Central memory CD8-positive, alpha-beta T cell (primary cell): ENCODE measurements at regions not wholly inside any gene's neighbourhood (a gene's known extent, or its start where the extent isn't known, plus 50 kb on each side); places are given as distances from the start of the nearest gene placed in this dataset.

Source experiments
- ATAC-seq: fragments of 150-1000 bp; cut with Tn5 transposase; replicated peaks from 2 replicates; pipeline ENCODE4 v1.10.0; 2022; ENCODE audit warnings: mild to moderate bottlenecking, moderate FRiP score, moderate number of reproducible peaks; ENCODE audit not compliant: poor library complexity, severe bottlenecking; ENCODE audit errors: extremely low read depth
- DNase-seq, 2 donors: peaks; one replicate each; pipeline ENCODE4 v3.0.0; 2021; ENCODE audit warnings: low spot score in 2 of 2
- H3K27ac Mint-ChIP-seq: one replicate; pipeline ENCODE4 v1.8.0; 2022; ENCODE audit warnings: low read depth, mild to moderate bottlenecking, moderate library complexity, mixed read lengths
- H3K27me3 Mint-ChIP-seq: one replicate; pipeline ENCODE4 v1.8.0; 2022; ENCODE audit warnings: mixed read lengths
- H3K36me3 Mint-ChIP-seq: one replicate; pipeline ENCODE4 v1.8.0; 2022; ENCODE audit warnings: mild to moderate bottlenecking, moderate library complexity, mixed read lengths; ENCODE audit not compliant: insufficient read depth
- H3K4me1 Mint-ChIP-seq: one replicate; pipeline ENCODE4 v1.8.0; 2022; ENCODE audit warnings: mixed read lengths
- H3K4me3 Mint-ChIP-seq: one replicate; pipeline ENCODE4 v1.8.0; 2022; ENCODE audit warnings: mild to moderate bottlenecking, moderate library complexity, mixed read lengths
- H3K9me3 Mint-ChIP-seq: one replicate; pipeline ENCODE4 v1.8.0; 2022; ENCODE audit warnings: mixed read lengths

- Mint-ChIP-seq H3K4me3 (no peak overlapping the region), H3K27me3 (no peaks in the 10 kb centered on the region), H3K36me3 (no peaks in the 10 kb centered on the region), H3K9me3 (peaks cover 27% of the 10 kb centered on the region), H3K27ac (no peak overlapping the region), H3K4me1 (no peaks in the 10 kb centered on the region)
- ATAC-seq (no peak), DNase-seq (no peak)
Measured at GRCh38 chr4:160981083-160981482, 1182.7 kb downstream of the FSTL5 start.

GRCh38 chr4:160983035-160983434, 1180.8 kb downstream of the FSTL5 start:
- Mint-ChIP-seq H3K27me3 (no peaks in the 10 kb centered on the region), H3K4me1 (no peaks in the 10 kb centered on the region), H3K9me3 (peaks cover 27% of the 10 kb centered on the region), H3K4me3 (no peak overlapping the region), H3K27ac (no peak overlapping the region), H3K36me3 (no peaks in the 10 kb centered on the region)
- DNase-seq (no peak), ATAC-seq (no peak)

DNA sequence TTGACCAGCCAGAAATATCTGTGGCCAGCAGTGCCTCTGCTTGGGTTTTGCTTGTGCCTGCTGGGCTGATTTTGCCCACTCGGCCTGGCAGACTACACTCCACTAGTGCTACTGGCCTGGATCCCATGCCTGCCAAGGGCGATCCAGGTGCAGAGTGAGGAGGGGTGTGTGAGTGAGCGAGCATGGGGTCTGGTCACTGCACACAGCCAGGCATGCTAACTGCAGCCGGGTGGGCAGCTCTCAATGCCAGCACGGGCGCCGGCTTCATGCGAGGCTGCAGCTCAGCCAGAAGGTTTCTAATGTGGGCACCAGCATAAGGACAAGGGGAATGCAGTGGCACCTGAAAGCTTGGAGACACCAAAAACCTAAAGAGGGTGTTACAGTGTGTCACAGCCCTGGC, 1161.4 kb downstream of the FSTL5 start:
- H3K36me3 Mint-ChIP-seq = no peaks in the 10 kb centered on the region
- H3K27me3 Mint-ChIP-seq = no peaks in the 10 kb centered on the region
- ATAC-seq = no peak
- H3K27ac Mint-ChIP-seq = no peak overlapping the region
- peaks cover 11% of the 10 kb centered on the region for H3K9me3 Mint-ChIP-seq
- H3K4me1 Mint-ChIP-seq = no peaks in the 10 kb centered on the region
- no peak overlapping the region for H3K4me3 Mint-ChIP-seq
- DNase-seq = no peak

DNA sequence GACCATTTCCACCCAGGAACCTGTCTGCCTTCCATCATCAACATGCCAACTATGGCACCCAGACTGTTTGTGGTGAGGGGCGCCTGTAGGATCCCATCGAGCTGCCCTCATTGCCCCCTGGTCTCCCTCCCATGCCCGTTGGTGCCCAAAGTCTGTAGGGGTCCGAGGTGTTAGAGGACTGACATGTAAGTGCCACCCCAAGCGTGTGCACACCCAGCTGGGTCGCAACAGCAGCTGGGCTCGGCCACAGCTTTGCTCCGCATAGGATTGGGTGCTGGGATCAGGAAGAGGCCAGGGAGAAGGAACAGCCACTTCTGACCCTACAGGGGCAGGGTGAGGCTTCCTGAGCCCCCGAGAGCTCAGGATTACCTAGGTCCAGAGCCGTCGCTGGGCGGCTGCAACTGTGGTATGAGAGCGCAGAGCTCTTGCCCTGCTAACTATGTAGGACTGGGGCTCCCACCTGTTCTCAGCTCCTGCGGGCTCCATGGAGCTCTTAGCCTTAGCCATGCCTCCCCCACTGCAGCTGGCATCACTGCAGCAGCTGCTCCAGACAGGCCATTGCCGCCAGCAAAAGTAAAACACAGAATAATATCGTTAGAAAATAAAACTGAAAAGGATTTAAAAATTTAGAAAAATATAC, 1160.3 kb downstream of the FSTL5 start:
- ATAC-seq (no peak), DNase-seq (no peak)
- H3K4me1 Mint-ChIP-seq = no peaks in the 10 kb centered on the region
- no peaks in the 10 kb centered on the region for H3K27me3 Mint-ChIP-seq
- no peak overlapping the region for H3K4me3 Mint-ChIP-seq
- peaks cover 1% of the 10 kb centered on the region for H3K36me3 Mint-ChIP-seq
- peaks cover 11% of the 10 kb centered on the region for H3K9me3 Mint-ChIP-seq
- no peak overlapping the region for H3K27ac Mint-ChIP-seq

GRCh38 chr4:161005746-161006145, 1158.1 kb downstream of the FSTL5 start:
- ATAC-seq (no peak), DNase-seq (no peak)
- Mint-ChIP-seq H3K4me1 (no peaks in the 10 kb centered on the region), H3K27ac (no peak overlapping the region), H3K36me3 (peaks cover 1% of the 10 kb centered on the region), H3K4me3 (no peak overlapping the region), H3K9me3 (peaks cover 11% of the 10 kb centered on the region), H3K27me3 (no peaks in the 10 kb centered on the region)

DNA sequence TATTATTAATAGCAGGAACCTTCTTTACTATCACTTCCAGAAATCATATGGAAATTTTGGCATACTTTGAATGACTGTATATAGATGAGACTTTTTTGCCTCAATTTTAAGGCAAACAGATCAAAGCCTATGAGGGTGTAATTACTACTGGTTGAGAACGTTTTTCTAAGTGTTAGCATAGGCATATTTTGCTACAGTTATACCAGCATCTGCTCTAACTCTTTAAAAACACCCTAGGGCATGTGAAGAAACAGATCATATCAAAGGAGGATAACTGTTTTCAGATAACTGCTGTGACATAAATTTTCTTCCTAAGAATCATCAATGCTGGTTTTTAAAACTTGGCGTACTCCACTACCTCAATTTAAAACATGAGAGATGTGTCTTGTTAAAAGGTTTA, 1155.3 kb downstream of the FSTL5 start:
- Mint-ChIP-seq H3K27me3 (no peaks in the 10 kb centered on the region), H3K4me3 (no peak overlapping the region), H3K36me3 (peaks cover 1% of the 10 kb centered on the region), H3K9me3 (no peaks in the 10 kb centered on the region), H3K4me1 (no peaks in the 10 kb centered on the region), H3K27ac (no peak overlapping the region)
- DNase-seq (no peak), ATAC-seq (no peak)

DNA sequence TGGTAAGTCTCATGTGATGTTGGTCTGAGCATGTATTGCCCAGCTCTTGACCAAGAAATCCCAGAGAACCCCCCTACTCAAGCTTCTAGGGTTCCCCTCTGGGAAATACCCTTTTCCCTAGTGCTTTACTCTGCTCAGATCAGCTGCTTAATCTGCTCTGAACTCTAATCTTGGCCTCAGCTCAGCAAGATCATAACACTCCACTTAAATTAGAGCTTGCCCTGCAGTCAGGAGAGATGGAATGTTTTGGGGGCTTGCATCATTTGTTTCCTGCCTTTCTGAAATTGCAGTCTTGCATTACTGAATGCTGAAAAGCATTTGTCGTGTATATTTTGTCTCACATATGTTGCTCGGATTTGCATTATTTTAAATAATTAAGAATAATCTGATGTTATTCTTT, 1153.6 kb downstream of the FSTL5 start:
- no peaks in the 10 kb centered on the region for H3K27me3 Mint-ChIP-seq
- H3K36me3 Mint-ChIP-seq = peaks cover 1% of the 10 kb centered on the region

More for the DNA sequence above, 1153.6 kb downstream of the FSTL5 start:
- no peak overlapping the region for H3K27ac Mint-ChIP-seq
- no peaks in the 10 kb centered on the region for H3K9me3 Mint-ChIP-seq
- no peaks in the 10 kb centered on the region for H3K4me1 Mint-ChIP-seq
- no peak for DNase-seq
- H3K4me3 Mint-ChIP-seq = no peak overlapping the region
- no peak for ATAC-seq
